DOHH2 (cell line): ENCODE measurements at regions not wholly inside any gene's neighbourhood (a gene's known extent, or its start where the extent isn't known, plus 50 kb on each side); places are given as distances from the start of the nearest gene placed in this dataset.

Source experiments
- CTCF ChIP-seq: fragments of 200-600 bp; sonication (generic); IDR thresholded peaks from one replicate; pipeline ENCODE4 v1.5.1; 2014; ENCODE audit warnings: antibody characterized with exemption, mild to moderate bottlenecking, low read depth, low read length; ENCODE audit not compliant: poor library complexity, severe bottlenecking
- EZH2phosphoT487 ChIP-seq: fragments of 200-600 bp; sonication (generic); IDR thresholded peaks from 2 replicates; pipeline ENCODE4 v1.6.1; 2017; ENCODE audit warnings: borderline replicate concordance, mild to moderate bottlenecking, antibody characterized with exemption, low read length, moderate library complexity, mixed read lengths

- TF ChIP-seq CTCF (no peak), EZH2phosphoT487 (no peak)
These were observed 279.8 kb upstream of the FZD8 start for GRCh38 chr10:35921866-35922350.
